ENCODE measurements at regions not wholly inside any gene's neighbourhood (a gene's known extent, or its start where the extent isn't known, plus 50 kb on each side); places are given as distances from the start of the nearest gene placed in this dataset.
"Not testable (repeated sequence)": the region's sequence is repeated elsewhere in the genome, so short reads cannot be mapped to it uniquely, and the experiment has no call there.

- no peak for DNase-seq (ENCODE audit: low read depth in 3 of 3, low spot score in 2 of 3)
Observed at GRCh38 chr5:120298981-120299380, 165.1 kb upstream of the PRR16 start.

DNA sequence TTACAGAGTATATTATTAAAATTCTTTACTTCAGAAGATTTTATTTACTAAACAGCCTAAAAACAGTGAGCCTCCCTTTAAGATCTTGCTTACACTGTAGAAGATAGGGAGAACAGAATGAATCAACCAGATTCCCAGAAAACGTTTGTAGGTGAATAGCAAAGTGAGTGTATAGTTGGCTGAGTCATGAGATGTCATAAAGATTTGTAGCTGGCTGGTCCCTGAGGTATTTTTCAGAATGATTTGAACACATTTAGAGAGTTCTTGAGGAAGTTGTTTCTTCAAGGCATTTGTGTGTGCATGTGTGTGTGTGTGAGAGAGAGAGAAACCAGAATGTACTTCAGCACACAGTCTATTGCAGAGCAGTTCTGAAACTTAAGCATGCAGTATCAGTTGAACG, 159.4 kb upstream of the PRR16 start:
- no peak for DNase-seq (ENCODE audit: low read depth in 3 of 3, low spot score in 2 of 3)

DNA sequence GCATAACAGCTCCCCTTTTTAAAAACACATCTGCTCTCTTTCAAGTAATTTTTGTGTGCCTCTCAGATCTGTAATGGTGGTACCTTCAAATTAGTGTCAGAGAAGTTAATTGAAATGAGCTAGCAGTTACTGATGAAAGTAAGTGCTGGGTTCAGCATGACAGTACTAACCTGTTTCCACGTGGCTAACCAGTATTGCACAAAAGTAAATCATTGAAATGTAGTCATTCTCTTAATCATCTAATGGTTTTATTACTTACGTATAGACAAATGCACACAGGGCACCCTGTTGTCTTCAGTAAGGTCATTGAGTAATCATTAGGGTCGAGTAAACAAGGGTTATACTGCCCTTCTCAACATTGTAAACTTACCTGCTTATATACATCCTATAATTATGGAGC, 157.8 kb upstream of the PRR16 start:
- DNase-seq (ENCODE audit: low read depth in 3 of 3, low spot score in 2 of 3) = no peak

GRCh38 chr5:120314191-120314590, 149.9 kb upstream of the PRR16 start:
- DNase-seq (ENCODE audit: low read depth in 3 of 3, low spot score in 2 of 3) = no peak

DNA sequence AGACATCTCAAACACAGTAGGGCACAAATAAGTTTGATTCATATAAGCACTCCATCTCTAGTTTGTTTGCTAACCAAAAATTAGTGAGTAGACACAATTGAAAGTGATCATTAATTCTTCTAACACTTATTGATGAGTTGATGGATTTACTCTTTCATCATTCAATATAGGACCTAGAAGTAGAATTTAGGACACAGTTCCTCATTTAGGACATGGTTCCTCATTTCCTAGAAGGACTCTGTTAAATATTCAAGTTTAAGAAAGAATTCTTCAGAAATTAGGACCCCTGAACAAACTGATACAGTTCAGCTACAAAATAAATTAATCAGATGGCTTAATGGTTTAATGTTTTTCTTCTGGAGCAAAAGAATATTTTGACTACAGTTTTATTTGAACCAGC, 143.5 kb upstream of the PRR16 start:
- DNase-seq (ENCODE audit: low read depth in 3 of 3, low spot score in 2 of 3) = no peak

DNA sequence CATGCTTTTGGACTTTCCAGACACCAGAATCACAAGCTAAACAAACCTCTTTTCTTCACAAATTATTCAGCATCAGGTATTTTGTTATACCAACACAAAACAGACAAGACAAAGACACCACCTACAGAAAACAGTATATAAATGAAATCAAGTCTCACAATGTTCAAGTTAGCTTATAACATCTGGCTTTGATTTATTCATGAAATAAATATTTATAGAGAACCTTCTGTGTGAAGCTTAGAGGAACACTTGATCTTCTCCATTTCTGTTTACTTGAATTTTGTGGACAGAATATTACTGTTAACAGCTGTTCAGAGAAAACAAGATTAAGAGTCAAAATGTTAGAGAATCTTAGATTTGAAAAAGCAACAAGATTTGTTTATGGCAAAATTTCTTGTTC, 137.4 kb upstream of the PRR16 start:
- no peak for DNase-seq (ENCODE audit: low read depth in 3 of 3, low spot score in 2 of 3)

DNA sequence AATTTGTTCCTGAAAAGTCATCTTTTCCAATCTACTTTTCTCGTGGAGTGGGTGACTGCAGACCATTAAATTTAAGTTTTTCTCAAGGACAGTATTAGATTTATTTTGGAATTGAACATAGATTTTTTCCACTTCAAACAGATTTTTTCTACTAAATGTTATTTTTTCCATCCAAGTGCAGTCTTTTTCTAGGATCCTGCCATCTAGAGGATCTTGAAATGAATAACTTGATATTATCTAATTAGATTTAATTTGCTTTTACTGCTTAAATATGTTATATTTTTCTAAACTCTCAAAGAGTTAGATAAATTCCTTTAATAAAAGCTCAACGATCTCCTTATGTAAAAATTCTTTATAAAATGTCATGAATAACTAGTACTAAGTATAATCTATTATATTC, 136.9 kb upstream of the PRR16 start:
- no peak for DNase-seq (ENCODE audit: low read depth in 3 of 3, low spot score in 2 of 3)

DNA sequence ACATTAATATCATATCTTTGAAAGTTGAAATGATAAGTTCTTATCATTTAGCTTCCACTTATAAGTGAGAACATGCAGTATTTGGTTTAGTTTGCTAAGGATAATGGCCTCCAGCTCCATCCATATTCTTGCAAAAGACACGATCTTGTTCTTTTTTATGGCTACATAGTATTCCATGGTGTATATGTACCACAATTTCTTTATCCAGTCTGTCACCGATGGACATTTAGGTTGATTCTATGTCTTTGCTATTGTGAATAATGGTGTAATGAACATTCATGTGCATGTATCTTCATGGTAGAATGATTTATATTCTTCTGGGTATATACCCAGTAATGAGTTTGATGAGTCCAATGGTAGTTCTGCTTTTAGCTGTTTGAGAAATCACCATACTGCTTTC, 135.0 kb upstream of the PRR16 start:
- no peak for DNase-seq (ENCODE audit: low read depth in 3 of 3, low spot score in 2 of 3)

- no peak for DNase-seq (ENCODE audit: low read depth in 3 of 3, low spot score in 2 of 3)
Observed at GRCh38 chr5:120330558-120330957, 133.5 kb upstream of the PRR16 start.

- no peak for DNase-seq (ENCODE audit: low read depth in 3 of 3, low spot score in 2 of 3)
Observed at GRCh38 chr5:120344181-120344580, 119.9 kb upstream of the PRR16 start.

DNA sequence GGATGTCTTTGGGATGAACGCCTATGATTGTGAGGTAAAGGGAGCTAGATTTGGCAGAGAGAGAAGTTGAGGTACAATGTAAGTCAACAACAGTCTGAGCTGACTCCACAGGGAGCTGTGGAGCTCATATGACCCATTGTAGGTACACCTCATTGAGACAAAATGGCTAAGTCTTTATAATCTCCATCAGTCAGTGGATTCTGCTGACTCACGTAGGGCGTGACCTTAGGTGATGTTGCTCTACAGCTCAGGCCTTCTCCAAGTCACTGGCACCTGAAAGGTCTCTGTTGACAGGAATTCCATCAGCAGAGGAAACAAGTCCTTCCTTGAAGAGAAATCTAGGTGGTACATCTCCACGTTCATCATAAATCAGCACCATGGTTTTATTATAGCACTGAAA, 118.2 kb upstream of the PRR16 start:
- no peak for DNase-seq (ENCODE audit: low read depth in 3 of 3, low spot score in 2 of 3)

- DNase-seq (ENCODE audit: low read depth in 3 of 3, low spot score in 2 of 3) = not testable (repeated sequence)
Observed at GRCh38 chr5:120351071-120351470, 113.0 kb upstream of the PRR16 start.

DNA sequence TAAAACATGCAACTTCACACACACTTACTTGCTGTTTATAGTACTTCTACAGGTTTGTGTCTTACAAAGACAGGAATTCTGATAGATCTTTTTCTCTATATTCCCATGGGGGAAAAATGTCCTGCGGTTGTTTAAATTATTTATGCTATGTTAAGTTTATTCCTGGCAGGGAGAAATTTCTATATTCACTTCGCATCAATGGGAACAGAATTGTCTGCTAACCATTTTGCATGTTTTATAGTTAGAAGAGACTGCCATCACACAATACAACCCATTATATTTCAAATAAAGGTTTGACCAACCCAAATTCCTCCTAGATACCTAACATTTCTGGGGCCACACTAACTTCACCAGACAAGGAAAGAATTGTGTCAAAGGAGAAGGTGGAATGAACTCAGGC, 110.0 kb upstream of the PRR16 start:
- DNase-seq (ENCODE audit: low read depth in 3 of 3, low spot score in 2 of 3) = no peak

GRCh38 chr5:120358949-120359348, 105.2 kb upstream of the PRR16 start:
- no peak for DNase-seq (ENCODE audit: low read depth in 3 of 3, low spot score in 2 of 3)

- DNase-seq (ENCODE audit: low read depth in 3 of 3, low spot score in 2 of 3) = no peak
Observed at GRCh38 chr5:120361941-120362340, 102.2 kb upstream of the PRR16 start.

- no peak for DNase-seq (ENCODE audit: low read depth in 3 of 3, low spot score in 2 of 3)
Observed at GRCh38 chr5:120362426-120362825, 101.7 kb upstream of the PRR16 start.

DNA sequence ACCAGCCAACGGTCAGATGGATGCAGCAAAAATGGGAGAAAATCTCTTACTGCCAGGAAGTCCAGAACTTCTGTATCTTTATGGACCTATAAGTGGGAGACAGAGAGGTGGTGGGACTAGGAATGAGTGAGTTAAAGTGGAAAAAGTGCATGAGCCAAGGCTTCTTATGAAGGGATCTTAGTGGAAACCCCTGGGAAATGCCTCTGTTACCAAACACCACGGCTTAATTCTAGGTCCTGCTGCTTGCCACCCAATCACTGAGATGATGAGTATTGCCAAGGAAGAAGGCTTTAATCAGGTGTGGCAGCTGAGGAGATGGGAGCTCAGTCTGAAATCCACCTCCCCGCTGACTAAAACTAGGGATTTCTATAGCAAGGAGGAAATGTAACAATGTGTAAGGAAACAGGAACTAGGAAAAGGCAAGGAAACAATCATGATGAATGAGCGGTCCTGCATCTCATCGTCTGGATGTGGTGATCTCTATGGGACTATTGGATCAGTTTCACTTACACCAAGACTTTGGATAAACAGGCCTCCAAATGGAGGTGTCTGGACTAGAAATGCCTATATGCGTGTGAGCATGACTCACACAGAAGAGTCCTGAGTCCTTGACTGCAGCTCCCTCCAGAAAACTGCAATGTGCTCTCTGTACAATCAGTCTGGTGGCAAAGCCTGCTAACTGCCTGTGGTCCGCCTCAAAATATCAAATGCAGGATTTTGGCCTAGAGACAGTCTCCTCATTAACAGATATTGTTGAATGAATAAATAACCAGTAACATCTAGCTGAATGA, 98.2 kb upstream of the PRR16 start:
- DNase-seq (ENCODE audit: low read depth in 3 of 3, low spot score in 2 of 3) = no peak

GRCh38 chr5:120367896-120368634, 96.0 kb upstream of the PRR16 start:
- no peak for DNase-seq (ENCODE audit: low read depth in 3 of 3, low spot score in 2 of 3)

- no peak for DNase-seq (ENCODE audit: low read depth in 3 of 3, low spot score in 2 of 3)
Observed at GRCh38 chr5:120368923-120369715, 95.0 kb upstream of the PRR16 start.

DNA sequence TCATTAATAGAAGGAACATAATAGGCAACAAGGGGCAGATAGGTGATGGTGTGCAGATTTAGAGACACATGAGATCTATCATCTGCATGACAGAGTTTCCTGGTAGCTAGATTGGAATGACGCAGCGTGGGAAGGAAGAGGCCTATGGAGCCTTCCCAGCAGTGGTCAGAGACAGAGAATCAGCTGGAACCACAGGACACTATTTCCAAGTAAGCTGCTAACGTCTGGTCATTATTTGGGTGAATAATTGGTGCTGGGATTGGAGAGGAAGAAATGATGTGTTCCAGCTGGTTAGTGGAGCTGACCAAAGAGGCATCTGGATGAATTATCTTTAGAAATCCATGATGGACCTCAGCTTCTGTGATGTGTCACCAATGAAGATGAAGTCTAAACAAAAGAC, 91.2 kb upstream of the PRR16 start:
- DNase-seq (ENCODE audit: low read depth in 3 of 3, low spot score in 2 of 3) = no peak

DNA sequence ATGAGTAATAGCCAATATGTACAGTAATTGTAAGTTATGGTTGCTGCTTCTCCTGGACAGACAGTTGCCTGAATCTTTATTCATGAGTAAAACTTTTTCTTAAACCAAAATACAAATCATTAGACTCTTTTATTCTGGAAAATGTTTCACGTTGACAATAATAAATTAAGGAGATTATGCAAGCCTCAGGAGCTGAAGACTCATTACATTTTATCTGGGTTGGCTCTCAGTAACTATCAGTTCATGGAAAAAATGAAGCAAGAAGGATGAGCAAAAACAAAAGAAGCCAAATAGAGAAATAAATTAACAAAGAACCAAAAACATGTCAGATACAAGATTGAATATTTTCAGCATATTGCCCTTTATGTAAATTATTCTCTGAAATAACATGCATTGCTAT, 88.9 kb upstream of the PRR16 start:
- DNase-seq (ENCODE audit: low read depth in 3 of 3, low spot score in 2 of 3) = no peak

GRCh38 chr5:120380644-120381043, 83.5 kb upstream of the PRR16 start:
- no peak for DNase-seq (ENCODE audit: low read depth in 3 of 3, low spot score in 2 of 3)

All from right renal cortex interstitium (tissue), 3 donors.